Fibroblast of lung (primary cell): ENCODE measurements at regions not wholly inside any gene's neighbourhood (a gene's known extent, or its start where the extent isn't known, plus 50 kb on each side); places are given as distances from the start of the nearest gene placed in this dataset.
A peak's percentile ranks its signal among the peaks of the same experiment; 100 is the strongest.

ENCODE experiments used
- DNase-seq, 2 donors: peaks; one replicate each; pipeline versions ENCODE4 v3.0.0 to v3.0.0-alpha.2; 2010; ENCODE audit warnings: low read depth in 2 of 2
- H2AFZ ChIP-seq: 2 replicates; pipeline ENCODE4 v1.5.1; 2012; ENCODE audit warnings: low read length, control low read depth, inconsistent platforms
- H3K27ac ChIP-seq: 2 replicates; pipeline ENCODE4 v1.5.1; 2011; ENCODE audit warnings: low read length, control low read depth; ENCODE audit not compliant: insufficient read depth
- H3K27me3 ChIP-seq: 2 replicates; pipeline ENCODE4 v1.5.1; 2011; ENCODE audit warnings: mild to moderate bottlenecking, low read length; ENCODE audit not compliant: control insufficient read depth, insufficient read depth
- H3K36me3 ChIP-seq: 2 replicates; pipeline ENCODE4 v1.5.1; 2011; ENCODE audit warnings: low read length; ENCODE audit not compliant: control insufficient read depth, insufficient read depth
- H3K4me1 ChIP-seq: 2 replicates; pipeline ENCODE4 v1.5.1; 2011; ENCODE audit warnings: low read length; ENCODE audit not compliant: control insufficient read depth, insufficient read depth; ENCODE audit errors: extremely low read depth
- H3K4me2 ChIP-seq: 2 replicates; pipeline ENCODE4 v1.5.1; 2011; ENCODE audit warnings: low read length, control low read depth; ENCODE audit not compliant: insufficient read depth; ENCODE audit errors: extremely low read depth
- H3K4me3 ChIP-seq, 4 experiments: fragments of 200-600 bp in 1 of 4; sonication (generic) in 1 of 4; replicated peaks in 1 of 4; 2 replicates each; pipeline ENCODE4 v1.5.1; 2011 to 2016; ENCODE audit warnings: low read length in 4 of 4, low read depth in 3 of 4, mild to moderate bottlenecking in 3 of 4, control low read depth in 2 of 4, inconsistent platforms in 1 of 4, mixed read lengths in 1 of 4; ENCODE audit not compliant: insufficient read depth in 1 of 4; ENCODE audit errors: control extremely low read depth in 1 of 4
- H3K79me2 ChIP-seq: 2 replicates; pipeline ENCODE4 v1.5.1; 2012; ENCODE audit warnings: mild to moderate bottlenecking, low read length, inconsistent platforms; ENCODE audit not compliant: control insufficient read depth, insufficient read depth
- H3K9ac ChIP-seq: 2 replicates; pipeline ENCODE4 v1.5.1; 2011; ENCODE audit warnings: mild to moderate bottlenecking, low read length, control low read depth; ENCODE audit not compliant: insufficient read depth
- H3K9me3 ChIP-seq: 2 replicates; pipeline ENCODE4 v1.5.1; 2012; ENCODE audit warnings: low read depth, low read length; ENCODE audit not compliant: control insufficient read depth, insufficient read depth
- H4K20me1 ChIP-seq: 2 replicates; pipeline ENCODE4 v1.5.1; 2011; ENCODE audit warnings: low read length; ENCODE audit not compliant: control insufficient read depth, insufficient read depth; ENCODE audit errors: extremely low read depth
- EZH2 ChIP-seq: IDR thresholded peaks from 2 replicates; pipeline ENCODE4 v1.5.1; 2012; ENCODE audit warnings: low read length, control low read depth, mild to moderate bottlenecking; ENCODE audit errors: missing control alignments
- TF ChIP-seq, protein P1 (sequence below), 2 donors: IDR thresholded peaks in 1 of 2; conservative IDR thresholded peaks in 1 of 2; 1 replicate in 1 of 2; 2 replicates in 1 of 2; pipeline ENCODE4 v1.5.1; 2011 to 2012; ENCODE audit warnings: low read length in 2 of 2, control low read depth in 1 of 2, inconsistent platforms in 1 of 2, low read depth in 1 of 2, mild to moderate bottlenecking in 1 of 2

DNA sequence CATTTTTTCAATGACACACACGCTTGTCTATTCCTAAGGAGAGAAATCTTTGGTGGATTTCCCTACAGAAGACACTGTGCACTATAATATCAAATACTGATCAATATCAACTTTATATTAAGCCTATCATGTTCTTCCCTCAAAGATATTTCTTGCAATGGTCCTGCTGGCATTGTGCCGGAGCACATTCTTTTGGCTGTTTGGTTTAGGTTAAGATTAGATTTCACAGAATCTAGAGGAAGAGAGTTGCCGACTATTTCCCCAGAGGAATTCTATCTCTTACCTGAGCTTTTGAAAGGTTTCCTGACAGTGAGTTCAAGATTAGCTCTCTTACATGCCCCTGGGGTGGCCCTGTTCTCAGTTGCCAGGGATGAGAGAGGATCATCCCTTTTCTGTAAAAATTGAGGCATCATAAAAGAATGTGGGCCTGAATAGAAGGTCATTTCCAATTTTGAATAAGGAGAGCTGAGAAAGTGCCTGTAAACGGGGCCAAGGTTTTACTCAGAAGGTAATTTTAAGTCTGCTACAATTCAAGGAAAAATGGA lies 180.6 kb upstream of the ARHGAP20 start:
- no peak overlapping the region for H3K27ac ChIP-seq
- no peaks in the 10 kb centered on the region for H3K27me3 ChIP-seq
- H4K20me1 ChIP-seq = no peaks in the 10 kb centered on the region
- no peaks in the 10 kb centered on the region for H3K36me3 ChIP-seq
- no peak overlapping the region for H2AFZ ChIP-seq
- DNase-seq = peak in 1 of 2 donors; percentile 29
- peaks cover 19% of the 10 kb centered on the region for H3K4me1 ChIP-seq
- TF ChIP-seq, protein P1, sequence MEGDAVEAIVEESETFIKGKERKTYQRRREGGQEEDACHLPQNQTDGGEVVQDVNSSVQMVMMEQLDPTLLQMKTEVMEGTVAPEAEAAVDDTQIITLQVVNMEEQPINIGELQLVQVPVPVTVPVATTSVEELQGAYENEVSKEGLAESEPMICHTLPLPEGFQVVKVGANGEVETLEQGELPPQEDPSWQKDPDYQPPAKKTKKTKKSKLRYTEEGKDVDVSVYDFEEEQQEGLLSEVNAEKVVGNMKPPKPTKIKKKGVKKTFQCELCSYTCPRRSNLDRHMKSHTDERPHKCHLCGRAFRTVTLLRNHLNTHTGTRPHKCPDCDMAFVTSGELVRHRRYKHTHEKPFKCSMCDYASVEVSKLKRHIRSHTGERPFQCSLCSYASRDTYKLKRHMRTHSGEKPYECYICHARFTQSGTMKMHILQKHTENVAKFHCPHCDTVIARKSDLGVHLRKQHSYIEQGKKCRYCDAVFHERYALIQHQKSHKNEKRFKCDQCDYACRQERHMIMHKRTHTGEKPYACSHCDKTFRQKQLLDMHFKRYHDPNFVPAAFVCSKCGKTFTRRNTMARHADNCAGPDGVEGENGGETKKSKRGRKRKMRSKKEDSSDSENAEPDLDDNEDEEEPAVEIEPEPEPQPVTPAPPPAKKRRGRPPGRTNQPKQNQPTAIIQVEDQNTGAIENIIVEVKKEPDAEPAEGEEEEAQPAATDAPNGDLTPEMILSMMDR (conservative IDR thresholded peaks at IDR 0.05 in 1 of 2, IDR thresholded peaks at IDR 0.05 in 1 of 2; ENCODE audit: low read depth in 1 of 2, low read length in 2 of 2) = no peak
- no peak for TF ChIP-seq EZH2
- no peaks in the 10 kb centered on the region for H3K9me3 ChIP-seq
- no peak overlapping the region for H3K4me2 ChIP-seq
- no peaks in the 10 kb centered on the region for H3K79me2 ChIP-seq
- H3K4me3 ChIP-seq = no peak overlapping the region
- no peak overlapping the region for H3K9ac ChIP-seq

DNA sequence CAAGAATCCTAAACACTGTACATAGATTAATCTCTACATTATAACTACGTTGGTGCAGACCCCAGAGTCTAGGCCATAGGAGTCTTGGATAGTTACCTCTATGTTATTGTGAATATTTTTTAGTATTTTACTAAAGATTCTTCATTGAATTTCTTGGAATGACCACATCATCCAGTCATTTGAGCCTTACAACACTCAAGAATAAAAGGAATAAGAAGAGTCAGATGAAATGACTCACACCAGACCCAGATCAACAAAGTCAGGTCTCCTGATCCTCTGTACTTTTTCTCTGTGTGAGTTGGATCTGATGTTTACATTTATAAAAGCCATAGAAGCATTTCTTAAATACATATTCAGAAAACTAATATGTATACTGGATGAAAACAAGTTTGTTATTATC lies 179.2 kb upstream of the ARHGAP20 start:
- Histone ChIP-seq H3K4me3 (no peak overlapping the region), H3K4me1 (peaks cover 14% of the 10 kb centered on the region), H3K27ac (peak overlapping the region; percentile 26), H2AFZ (no peak overlapping the region), H3K9me3 (no peaks in the 10 kb centered on the region), H3K9ac (no peak overlapping the region), H4K20me1 (no peaks in the 10 kb centered on the region), H3K4me2 (no peak overlapping the region), H3K27me3 (no peaks in the 10 kb centered on the region), H3K36me3 (no peaks in the 10 kb centered on the region), H3K79me2 (no peaks in the 10 kb centered on the region)
- TF ChIP-seq, protein P1 (conservative IDR thresholded peaks at IDR 0.05 in 1 of 2, IDR thresholded peaks at IDR 0.05 in 1 of 2; ENCODE audit: low read depth in 1 of 2, low read length in 2 of 2) = no peak
- no peak for TF ChIP-seq EZH2
- DNase-seq = peak; percentile 75 to 93

DNA sequence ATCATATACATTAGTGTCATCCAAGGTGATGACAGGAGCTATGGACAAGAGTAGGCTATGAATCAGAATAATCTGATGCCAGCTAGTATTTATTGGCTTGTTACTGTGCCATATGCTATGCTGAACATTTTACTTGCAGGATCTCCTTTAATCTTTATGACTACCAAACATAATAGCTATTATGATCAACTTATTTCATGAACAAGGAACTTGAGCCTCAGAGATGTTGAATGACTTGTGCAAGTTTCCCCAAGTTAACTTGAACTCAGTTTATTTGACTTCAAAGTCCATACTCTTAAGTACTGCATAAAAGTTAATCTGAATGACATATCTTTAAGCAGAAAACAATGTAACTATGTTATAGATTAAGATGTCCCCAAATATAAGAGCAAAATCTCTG lies 178.8 kb upstream of the ARHGAP20 start:
- peaks cover 11% of the 10 kb centered on the region for H3K4me1 ChIP-seq
- no peak overlapping the region for H2AFZ ChIP-seq
- no peaks in the 10 kb centered on the region for H3K9me3 ChIP-seq
- no peaks in the 10 kb centered on the region for H4K20me1 ChIP-seq
- TF ChIP-seq EZH2 = no peak
- TF ChIP-seq, protein P1 (conservative IDR thresholded peaks at IDR 0.05 in 1 of 2, IDR thresholded peaks at IDR 0.05 in 1 of 2; ENCODE audit: low read depth in 1 of 2, low read length in 2 of 2) = no peak
- no peak overlapping the region for H3K4me3 ChIP-seq
- H3K9ac ChIP-seq = no peak overlapping the region
- H3K36me3 ChIP-seq = no peaks in the 10 kb centered on the region
- no peaks in the 10 kb centered on the region for H3K79me2 ChIP-seq
- no peak overlapping the region for H3K4me2 ChIP-seq
- peak in 1 of 2 donors; percentile 21 for DNase-seq
- H3K27ac ChIP-seq = no peak overlapping the region
- no peaks in the 10 kb centered on the region for H3K27me3 ChIP-seq
